Tongue (tissue), 1 donor: ENCODE measurements at regions not wholly inside any gene's neighbourhood (a gene's known extent, or its start where the extent isn't known, plus 50 kb on each side); places are given as distances from the start of the nearest gene placed in this dataset.
A peak's percentile ranks its signal among the peaks of the same experiment; 100 is the strongest.
"Not testable (repeated sequence)": the region's sequence is repeated elsewhere in the genome, so short reads cannot be mapped to it uniquely, and the experiment has no call there.

ENCODE experiments used
- DNase-seq: peaks from one replicate; pipeline ENCODE4 v3.0.0-alpha.2; 2015

GRCh38 chr13:83825676-83826075, 56.6 kb downstream of the SLITRK1 start:
- no peak for DNase-seq

GRCh38 chr13:83824560-83824959, 57.7 kb downstream of the SLITRK1 start:
- DNase-seq: no peak

- no peak for DNase-seq
Observed at GRCh38 chr13:83824120-83824519, 58.2 kb downstream of the SLITRK1 start.

- DNase-seq: no peak
Observed at GRCh38 chr13:83819611-83820010, 62.7 kb downstream of the SLITRK1 start.

GRCh38 chr13:83819156-83819555, 63.1 kb downstream of the SLITRK1 start:
- no peak for DNase-seq

- no peak for DNase-seq
Observed at GRCh38 chr13:83816081-83816480, 66.2 kb downstream of the SLITRK1 start.

- no peak for DNase-seq
Observed at GRCh38 chr13:83815598-83815997, 66.7 kb downstream of the SLITRK1 start.

- DNase-seq: no peak
Observed at GRCh38 chr13:83810136-83810535, 72.1 kb downstream of the SLITRK1 start.

GRCh38 chr13:83804356-83804962, 77.8 kb downstream of the SLITRK1 start:
- no peak for DNase-seq

GRCh38 chr13:83798731-83799130, 83.5 kb downstream of the SLITRK1 start:
- no peak for DNase-seq

- peak; percentile 1 for DNase-seq
Observed at GRCh38 chr13:83796364-83796763, 85.9 kb downstream of the SLITRK1 start.

GRCh38 chr13:83794583-83794982, 87.7 kb downstream of the SLITRK1 start:
- DNase-seq: no peak

GRCh38 chr13:83780227-83780626, 102.0 kb downstream of the SLITRK1 start:
- no peak for DNase-seq

- no peak for DNase-seq
Observed at GRCh38 chr13:83773961-83774360, 108.3 kb downstream of the SLITRK1 start.

- DNase-seq: peak; percentile 38
Observed at GRCh38 chr13:83765796-83766195, 116.5 kb downstream of the SLITRK1 start.

GRCh38 chr13:83761631-83762030, 120.6 kb downstream of the SLITRK1 start:
- DNase-seq: peak; percentile 1

- not testable (repeated sequence) for DNase-seq
Observed at GRCh38 chr13:83755210-83755609, 127.1 kb downstream of the SLITRK1 start.

GRCh38 chr13:83753912-83754624, 128.2 kb downstream of the SLITRK1 start:
- DNase-seq: no peak

- no peak for DNase-seq
Observed at GRCh38 chr13:83752141-83752540, 130.1 kb downstream of the SLITRK1 start.

- DNase-seq: no peak
Observed at GRCh38 chr13:83740622-83741021, 141.7 kb downstream of the SLITRK1 start.

- no peak for DNase-seq
Observed at GRCh38 chr13:83738407-83738806, 143.9 kb downstream of the SLITRK1 start.

- no peak for DNase-seq
Observed at GRCh38 chr13:83733293-83733692, 149.0 kb downstream of the SLITRK1 start.

- DNase-seq: no peak
Observed at GRCh38 chr13:83732755-83733154, 149.5 kb downstream of the SLITRK1 start.

GRCh38 chr13:83731113-83731512, 151.2 kb downstream of the SLITRK1 start:
- peak; percentile 3 for DNase-seq
